Adipocyte (in vitro differentiated cells): ENCODE measurements at regions not wholly inside any gene's neighbourhood (a gene's known extent, or its start where the extent isn't known, plus 50 kb on each side); places are given as distances from the start of the nearest gene placed in this dataset.

Source experiments
- DNase-seq: peaks from one replicate; pipeline ENCODE4 v3.0.0-alpha.2; 2015; ENCODE audit warnings: low read depth
- H3K27me3 ChIP-seq: replicated peaks from 2 replicates; pipeline ENCODE4 v1.7.0; 2013; ENCODE audit warnings: mild to moderate bottlenecking, low read length, moderate library complexity; ENCODE audit not compliant: control insufficient read depth, insufficient read depth
- H3K36me3 ChIP-seq: 2 replicates; pipeline ENCODE4 v1.7.0; 2013; ENCODE audit warnings: low read length, mild to moderate bottlenecking, moderate library complexity; ENCODE audit not compliant: control insufficient read depth, insufficient read depth, severe bottlenecking
- H3K4me1 ChIP-seq: 2 replicates; pipeline ENCODE4 v1.7.0; 2013; ENCODE audit warnings: mild to moderate bottlenecking, low read length, moderate library complexity; ENCODE audit not compliant: control insufficient read depth, insufficient read depth
- H3K4me3 ChIP-seq: 2 replicates; pipeline ENCODE4 v1.7.0; 2013; ENCODE audit warnings: mild to moderate bottlenecking, low read length, moderate library complexity
- H3K9ac ChIP-seq: 2 replicates; pipeline ENCODE4 v1.7.0; 2013; ENCODE audit warnings: mild to moderate bottlenecking, low read length, moderate library complexity
- H3K9me3 ChIP-seq: 2 replicates; pipeline ENCODE4 v1.7.0; 2013; ENCODE audit warnings: mild to moderate bottlenecking, low read length, moderate library complexity; ENCODE audit not compliant: control insufficient read depth

DNA sequence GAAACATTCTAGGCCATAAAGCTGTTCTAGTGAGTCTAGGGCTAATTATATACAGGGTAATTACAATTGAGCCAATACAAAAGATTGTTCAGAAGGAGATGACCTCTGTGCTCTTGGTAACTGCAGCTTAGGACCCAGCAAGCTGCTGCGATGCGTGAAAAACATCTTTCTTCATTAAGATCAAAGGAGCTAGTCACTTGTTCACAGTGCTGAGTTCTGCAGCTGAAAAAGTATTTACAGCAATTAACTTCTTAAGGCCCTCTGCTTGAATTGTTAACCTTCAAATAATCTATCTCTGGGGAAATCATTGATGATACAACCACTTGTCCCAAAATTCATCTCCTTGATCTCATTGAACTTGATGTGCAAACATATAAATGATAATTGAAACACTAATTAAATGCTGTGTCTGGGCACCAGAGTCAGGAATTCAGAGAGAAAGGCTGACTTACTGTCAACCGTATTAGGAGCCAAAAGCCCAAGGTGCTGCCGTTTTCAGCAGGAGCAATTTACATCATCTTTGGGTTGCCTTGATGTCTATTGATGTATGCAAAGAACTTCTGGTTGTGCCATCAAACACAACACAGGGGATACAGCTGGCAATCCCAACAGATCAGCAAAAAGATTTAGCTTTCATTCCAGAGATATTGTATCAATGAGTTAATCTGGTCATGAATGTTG is 213.0 kb downstream of the NECTIN3 start:
- DNase-seq: no peak
- no peak overlapping the region for H3K9ac ChIP-seq
- H3K4me1 ChIP-seq: no peaks in the 10 kb centered on the region
- no peaks in the 10 kb centered on the region for H3K27me3 ChIP-seq
- H3K36me3 ChIP-seq: no peaks in the 10 kb centered on the region
- no peak overlapping the region for H3K4me3 ChIP-seq
- H3K9me3 ChIP-seq: no peaks in the 10 kb centered on the region

- Histone ChIP-seq H3K4me3 (no peak overlapping the region), H3K36me3 (no peaks in the 10 kb centered on the region), H3K4me1 (no peaks in the 10 kb centered on the region), H3K27me3 (no peaks in the 10 kb centered on the region), H3K9ac (no peak overlapping the region), H3K9me3 (peaks cover 4% of the 10 kb centered on the region)
- DNase-seq: no peak
These were observed 213.5 kb downstream of the NECTIN3 start for GRCh38 chr3:111285184-111285538.

DNA sequence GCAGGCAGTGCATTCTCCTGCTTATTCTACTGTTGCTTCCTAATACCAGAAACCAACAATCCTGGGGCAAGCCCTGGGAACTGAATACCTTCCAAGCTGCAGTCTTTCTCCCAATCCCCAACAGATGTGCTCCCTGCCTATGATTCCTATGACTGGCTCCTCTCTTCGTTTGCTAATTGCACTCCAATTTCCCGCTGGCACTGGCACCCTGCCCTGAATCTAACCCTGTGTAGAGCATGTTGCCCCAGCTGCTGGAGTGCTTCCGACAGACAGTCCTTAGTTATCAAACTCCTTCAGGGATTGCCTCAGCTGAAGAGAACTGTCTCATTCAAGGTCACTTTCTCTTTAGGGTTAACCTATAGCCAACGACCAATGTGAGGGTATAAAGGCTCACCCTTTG is 214.1 kb downstream of the NECTIN3 start:
- no peaks in the 10 kb centered on the region for H3K27me3 ChIP-seq
- peaks cover 6% of the 10 kb centered on the region for H3K9me3 ChIP-seq
- H3K36me3 ChIP-seq: no peaks in the 10 kb centered on the region
- no peak overlapping the region for H3K9ac ChIP-seq
- H3K4me1 ChIP-seq: no peaks in the 10 kb centered on the region
- DNase-seq: no peak
- no peak overlapping the region for H3K4me3 ChIP-seq

GRCh38 chr3:111286746-111287145 is 215.1 kb downstream of the NECTIN3 start:
- Histone ChIP-seq H3K9me3 (peaks cover 6% of the 10 kb centered on the region), H3K36me3 (no peaks in the 10 kb centered on the region), H3K9ac (no peak overlapping the region), H3K4me3 (no peak overlapping the region), H3K27me3 (no peaks in the 10 kb centered on the region), H3K4me1 (no peaks in the 10 kb centered on the region)
- DNase-seq: no peak

DNA sequence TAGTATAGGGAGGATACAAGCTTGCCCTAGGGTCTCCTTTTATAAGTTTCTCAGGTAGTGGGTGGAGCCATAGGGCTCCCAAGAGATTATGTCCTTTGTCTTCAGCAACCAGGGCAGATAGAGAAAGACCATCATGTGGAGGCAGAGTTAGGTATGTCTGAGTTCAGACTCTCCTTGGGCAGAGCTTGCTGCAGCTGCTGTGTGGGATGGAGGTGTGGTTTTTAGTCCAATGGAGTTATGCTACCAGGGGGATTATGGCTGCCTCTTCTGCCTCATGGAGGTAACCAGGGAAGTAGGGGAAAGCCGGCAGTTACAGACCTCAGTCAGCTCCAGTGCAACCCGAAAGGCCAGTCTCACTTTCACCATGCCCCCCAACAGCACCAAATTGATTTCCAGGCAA is 220.5 kb downstream of the NECTIN3 start:
- peaks cover 5% of the 10 kb centered on the region for H3K4me1 ChIP-seq
- H3K36me3 ChIP-seq: no peaks in the 10 kb centered on the region
- DNase-seq: no peak
- no peak overlapping the region for H3K9ac ChIP-seq
- H3K4me3 ChIP-seq: peak overlapping the region; percentile 69
- no peaks in the 10 kb centered on the region for H3K27me3 ChIP-seq
- H3K9me3 ChIP-seq: peaks cover 6% of the 10 kb centered on the region

DNA sequence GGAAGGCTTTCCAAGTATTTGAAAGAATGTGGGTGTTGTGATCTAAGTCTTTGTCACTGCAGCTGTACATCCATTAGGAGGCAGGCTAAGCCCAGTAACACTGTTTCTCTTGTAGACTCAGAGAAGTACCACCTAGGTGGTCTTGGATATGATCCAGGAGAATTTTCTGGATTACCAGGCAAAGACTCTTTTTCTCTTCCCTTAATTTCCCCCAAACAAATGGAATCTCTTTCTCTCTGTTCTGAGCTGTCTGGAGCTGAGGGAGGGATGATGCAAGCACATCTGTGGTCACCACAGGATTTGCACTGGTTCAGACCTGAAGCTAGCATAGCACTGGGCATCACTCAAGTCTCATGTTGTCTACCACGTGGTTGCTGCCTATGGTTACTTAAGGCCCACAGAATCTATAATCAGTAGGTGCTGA is 227.6 kb downstream of the NECTIN3 start:
- peak; percentile 38 for DNase-seq
- no peaks in the 10 kb centered on the region for H3K36me3 ChIP-seq
- H3K27me3 ChIP-seq: no peaks in the 10 kb centered on the region
- no peaks in the 10 kb centered on the region for H3K4me1 ChIP-seq
- H3K9me3 ChIP-seq: no peaks in the 10 kb centered on the region
- no peak overlapping the region for H3K9ac ChIP-seq
- no peak overlapping the region for H3K4me3 ChIP-seq

DNA sequence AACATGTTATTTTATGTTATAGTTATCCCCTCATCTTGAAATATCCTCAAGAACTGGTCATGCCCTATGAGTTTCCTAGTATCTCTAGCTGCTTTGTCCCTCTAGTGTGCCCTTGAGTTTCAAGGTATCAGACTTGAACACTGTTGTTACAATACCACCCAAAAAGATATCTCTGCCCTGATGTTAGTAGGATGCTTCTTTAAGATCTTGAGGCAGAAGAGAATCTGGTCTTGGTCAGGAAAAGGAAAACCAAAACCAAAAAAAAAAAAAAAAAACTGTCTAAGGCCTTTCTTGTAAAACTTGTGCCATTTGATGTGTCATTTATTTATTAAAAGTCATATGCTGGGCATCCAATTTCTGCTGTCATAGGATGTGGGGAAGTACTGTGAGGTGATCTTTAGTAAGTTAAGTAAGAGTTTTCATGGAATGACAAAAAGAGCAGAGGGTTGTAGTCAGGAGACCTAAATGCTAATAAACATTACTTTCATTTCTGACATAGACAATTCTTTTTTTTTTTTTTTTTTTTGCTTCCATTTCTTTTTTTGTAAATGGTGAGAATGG is 229.7 kb downstream of the NECTIN3 start:
- Histone ChIP-seq H3K36me3 (no peaks in the 10 kb centered on the region), H3K27me3 (no peaks in the 10 kb centered on the region), H3K4me3 (no peak overlapping the region), H3K4me1 (no peaks in the 10 kb centered on the region), H3K9me3 (no peaks in the 10 kb centered on the region), H3K9ac (no peak overlapping the region)
- no peak for DNase-seq

GRCh38 chr3:111302063-111302462 is 230.4 kb downstream of the NECTIN3 start:
- H3K27me3 ChIP-seq: no peaks in the 10 kb centered on the region
- no peaks in the 10 kb centered on the region for H3K36me3 ChIP-seq
- no peaks in the 10 kb centered on the region for H3K4me1 ChIP-seq
- H3K4me3 ChIP-seq: no peak overlapping the region
- H3K9ac ChIP-seq: no peak overlapping the region
- no peaks in the 10 kb centered on the region for H3K9me3 ChIP-seq
- no peak for DNase-seq

- peak; percentile 64 for DNase-seq
- Histone ChIP-seq H3K9me3 (no peaks in the 10 kb centered on the region), H3K4me1 (no peaks in the 10 kb centered on the region), H3K27me3 (no peaks in the 10 kb centered on the region), H3K36me3 (no peaks in the 10 kb centered on the region), H3K4me3 (no peak overlapping the region), H3K9ac (no peak overlapping the region)
These were observed 232.1 kb downstream of the NECTIN3 start for GRCh38 chr3:111303760-111304159.

DNA sequence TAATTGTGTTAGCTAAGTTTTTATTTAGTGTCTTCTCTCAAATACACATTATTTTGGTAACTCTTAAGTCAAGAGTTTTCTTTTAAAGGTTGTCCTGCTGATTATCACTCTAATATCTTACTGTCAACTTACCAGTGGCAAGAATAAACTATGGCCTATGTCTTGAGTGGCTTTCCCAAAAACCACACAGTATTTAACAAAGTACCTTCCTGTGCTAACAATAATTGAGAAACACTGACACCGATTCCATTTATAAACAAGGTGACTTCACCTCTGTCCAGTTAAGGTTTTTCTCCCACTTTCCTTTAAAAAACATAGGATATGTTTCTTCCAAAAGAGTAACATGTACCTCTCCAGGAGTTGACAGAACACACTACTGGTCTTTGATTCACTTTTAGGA is 234.3 kb upstream of the CD96 start:
- no peak for DNase-seq
- no peak overlapping the region for H3K9ac ChIP-seq
- H3K36me3 ChIP-seq: no peaks in the 10 kb centered on the region
- no peak overlapping the region for H3K4me3 ChIP-seq
- H3K27me3 ChIP-seq: no peaks in the 10 kb centered on the region
- no peaks in the 10 kb centered on the region for H3K9me3 ChIP-seq
- no peaks in the 10 kb centered on the region for H3K4me1 ChIP-seq

- Histone ChIP-seq H3K9me3 (no peaks in the 10 kb centered on the region), H3K4me3 (no peak overlapping the region), H3K4me1 (peaks cover 11% of the 10 kb centered on the region), H3K9ac (no peak overlapping the region), H3K27me3 (no peaks in the 10 kb centered on the region), H3K36me3 (no peaks in the 10 kb centered on the region)
- no peak for DNase-seq
These were observed 230.9 kb upstream of the CD96 start for GRCh38 chr3:111311126-111311525.

GRCh38 chr3:111311709-111312235 is 230.2 kb upstream of the CD96 start:
- DNase-seq: no peak
- H3K36me3 ChIP-seq: no peaks in the 10 kb centered on the region
- peaks cover 11% of the 10 kb centered on the region for H3K4me1 ChIP-seq
- H3K4me3 ChIP-seq: no peak overlapping the region
- no peaks in the 10 kb centered on the region for H3K27me3 ChIP-seq
- H3K9ac ChIP-seq: no peak overlapping the region
- H3K9me3 ChIP-seq: no peaks in the 10 kb centered on the region
